ENCODE measurements at regions not wholly inside any gene's neighbourhood (a gene's known extent, or its start where the extent isn't known, plus 50 kb on each side); places are given as distances from the start of the nearest gene placed in this dataset.

DNA sequence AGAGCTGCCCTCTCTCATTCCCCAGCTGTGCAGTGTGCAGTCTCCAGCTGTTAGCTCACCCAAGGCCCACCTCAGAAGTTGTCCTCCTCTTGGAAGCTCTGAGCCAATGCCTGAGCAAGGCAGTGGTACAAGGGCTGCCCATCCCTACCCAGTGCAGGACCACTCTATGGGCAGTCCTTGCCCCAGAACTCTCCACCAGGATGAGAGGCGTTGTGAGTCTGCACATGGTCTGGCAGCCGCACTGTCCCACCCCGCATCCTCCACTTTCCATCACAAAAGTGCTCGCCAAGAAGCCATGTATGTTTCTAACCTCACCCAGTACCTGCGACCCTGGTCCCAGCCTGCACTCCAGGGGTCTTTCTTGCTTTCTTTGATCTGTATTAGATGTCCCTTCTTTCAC, 175.1 kb upstream of the PMEPA1 start:
- TF ChIP-seq, protein P1, sequence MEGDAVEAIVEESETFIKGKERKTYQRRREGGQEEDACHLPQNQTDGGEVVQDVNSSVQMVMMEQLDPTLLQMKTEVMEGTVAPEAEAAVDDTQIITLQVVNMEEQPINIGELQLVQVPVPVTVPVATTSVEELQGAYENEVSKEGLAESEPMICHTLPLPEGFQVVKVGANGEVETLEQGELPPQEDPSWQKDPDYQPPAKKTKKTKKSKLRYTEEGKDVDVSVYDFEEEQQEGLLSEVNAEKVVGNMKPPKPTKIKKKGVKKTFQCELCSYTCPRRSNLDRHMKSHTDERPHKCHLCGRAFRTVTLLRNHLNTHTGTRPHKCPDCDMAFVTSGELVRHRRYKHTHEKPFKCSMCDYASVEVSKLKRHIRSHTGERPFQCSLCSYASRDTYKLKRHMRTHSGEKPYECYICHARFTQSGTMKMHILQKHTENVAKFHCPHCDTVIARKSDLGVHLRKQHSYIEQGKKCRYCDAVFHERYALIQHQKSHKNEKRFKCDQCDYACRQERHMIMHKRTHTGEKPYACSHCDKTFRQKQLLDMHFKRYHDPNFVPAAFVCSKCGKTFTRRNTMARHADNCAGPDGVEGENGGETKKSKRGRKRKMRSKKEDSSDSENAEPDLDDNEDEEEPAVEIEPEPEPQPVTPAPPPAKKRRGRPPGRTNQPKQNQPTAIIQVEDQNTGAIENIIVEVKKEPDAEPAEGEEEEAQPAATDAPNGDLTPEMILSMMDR (IDR thresholded peaks at IDR 0.05; ENCODE audit: insufficient read depth, low read length) = no peak
- TF ChIP-seq, protein P2, sequence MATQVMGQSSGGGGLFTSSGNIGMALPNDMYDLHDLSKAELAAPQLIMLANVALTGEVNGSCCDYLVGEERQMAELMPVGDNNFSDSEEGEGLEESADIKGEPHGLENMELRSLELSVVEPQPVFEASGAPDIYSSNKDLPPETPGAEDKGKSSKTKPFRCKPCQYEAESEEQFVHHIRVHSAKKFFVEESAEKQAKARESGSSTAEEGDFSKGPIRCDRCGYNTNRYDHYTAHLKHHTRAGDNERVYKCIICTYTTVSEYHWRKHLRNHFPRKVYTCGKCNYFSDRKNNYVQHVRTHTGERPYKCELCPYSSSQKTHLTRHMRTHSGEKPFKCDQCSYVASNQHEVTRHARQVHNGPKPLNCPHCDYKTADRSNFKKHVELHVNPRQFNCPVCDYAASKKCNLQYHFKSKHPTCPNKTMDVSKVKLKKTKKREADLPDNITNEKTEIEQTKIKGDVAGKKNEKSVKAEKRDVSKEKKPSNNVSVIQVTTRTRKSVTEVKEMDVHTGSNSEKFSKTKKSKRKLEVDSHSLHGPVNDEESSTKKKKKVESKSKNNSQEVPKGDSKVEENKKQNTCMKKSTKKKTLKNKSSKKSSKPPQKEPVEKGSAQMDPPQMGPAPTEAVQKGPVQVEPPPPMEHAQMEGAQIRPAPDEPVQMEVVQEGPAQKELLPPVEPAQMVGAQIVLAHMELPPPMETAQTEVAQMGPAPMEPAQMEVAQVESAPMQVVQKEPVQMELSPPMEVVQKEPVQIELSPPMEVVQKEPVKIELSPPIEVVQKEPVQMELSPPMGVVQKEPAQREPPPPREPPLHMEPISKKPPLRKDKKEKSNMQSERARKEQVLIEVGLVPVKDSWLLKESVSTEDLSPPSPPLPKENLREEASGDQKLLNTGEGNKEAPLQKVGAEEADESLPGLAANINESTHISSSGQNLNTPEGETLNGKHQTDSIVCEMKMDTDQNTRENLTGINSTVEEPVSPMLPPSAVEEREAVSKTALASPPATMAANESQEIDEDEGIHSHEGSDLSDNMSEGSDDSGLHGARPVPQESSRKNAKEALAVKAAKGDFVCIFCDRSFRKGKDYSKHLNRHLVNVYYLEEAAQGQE (IDR thresholded peaks at IDR 0.05; ENCODE audit: insufficient replicate concordance, low read depth) = no peak
- no peak for TF ChIP-seq POLR2AphosphoS5 (IDR thresholded peaks at IDR 0.05; ENCODE audit: low read depth)
- TF ChIP-seq GABPA (IDR thresholded peaks at IDR 0.05; ENCODE audit: low read depth) = no peak
